SU-DHL-6 (cell line): ENCODE measurements at regions not wholly inside any gene's neighbourhood (a gene's known extent, or its start where the extent isn't known, plus 50 kb on each side); places are given as distances from the start of the nearest gene placed in this dataset.

Source experiments
- H2AFZ ChIP-seq: fragments of 200-600 bp; sonication (generic); 2 replicates; pipeline ENCODE4 v1.6.1; 2014; ENCODE audit warnings: low read depth, mild to moderate bottlenecking, moderate library complexity, mixed read lengths, antibody characterized with exemption, low read length; ENCODE audit not compliant: severe bottlenecking
- H3F3A ChIP-seq: fragments of 200-600 bp; shearing (Covaris generic); 2 replicates; pipeline ENCODE4 v1.6.0; 2016; ENCODE audit warnings: antibody characterized with exemption, mild to moderate bottlenecking; ENCODE audit not compliant: insufficient read depth
- H3K27ac ChIP-seq: fragments of 200-600 bp; sonication (generic); 2 replicates; pipeline ENCODE4 v1.5.1; 2016; ENCODE audit warnings: low read depth, mild to moderate bottlenecking, low read length, moderate library complexity, mixed read lengths
- H3K27me3 ChIP-seq: fragments of 200-600 bp; sonication (generic), shearing (Covaris generic); 2 replicates; pipeline ENCODE4 v1.6.0; 2014; ENCODE audit warnings: mild to moderate bottlenecking, low read length
- H3K36me3 ChIP-seq: fragments of 200-600 bp; sonication (generic); 2 replicates; pipeline ENCODE4 v1.6.1; 2014; ENCODE audit warnings: mild to moderate bottlenecking, low read length, mixed read lengths
- H3K4me2 ChIP-seq: fragments of 300-600, 200-600 bp; shearing (Covaris generic), sonication (generic); 2 replicates; pipeline ENCODE4 v1.6.0; 2014; ENCODE audit warnings: low read length, low read depth, mild to moderate bottlenecking; ENCODE audit not compliant: poor library complexity, severe bottlenecking
- H3K4me3 ChIP-seq: fragments of 200-600 bp; sonication (generic); 2 replicates; pipeline ENCODE4 v1.5.1; 2014; ENCODE audit warnings: antibody characterized with exemption, low read length, mild to moderate bottlenecking, mixed read lengths; ENCODE audit not compliant: insufficient read depth, poor library complexity, severe bottlenecking
- H3K79me2 ChIP-seq: fragments of 200-600 bp; sonication (generic); 2 replicates; pipeline ENCODE4 v1.6.1; 2014; ENCODE audit warnings: mild to moderate bottlenecking, low read length, moderate library complexity; ENCODE audit not compliant: insufficient read depth
- H3K9ac ChIP-seq: fragments of 200-600 bp; sonication (generic); 2 replicates; pipeline ENCODE4 v1.7.0; 2014; ENCODE audit warnings: mild to moderate bottlenecking, low read length
- H3K9me2 ChIP-seq: fragments of 200-600 bp; sonication (generic); replicated peaks from 2 replicates; pipeline ENCODE4 v1.6.1; 2014; ENCODE audit warnings: low read length; ENCODE audit not compliant: insufficient read depth
- H3K9me3 ChIP-seq: fragments of 200-600 bp; sonication (generic); 2 replicates; pipeline ENCODE4 v1.6.1; 2014; ENCODE audit warnings: low read length, mixed read lengths; ENCODE audit not compliant: insufficient read depth
- H4K20me1 ChIP-seq: fragments of 200-600 bp; sonication (generic); 2 replicates; pipeline ENCODE4 v1.6.1; 2014; ENCODE audit warnings: low read depth, mild to moderate bottlenecking, antibody characterized with exemption, low read length, moderate library complexity, mixed read lengths
- CTCF ChIP-seq: fragments of 200-600 bp; sonication (generic); IDR thresholded peaks from one replicate; pipeline ENCODE4 v1.5.1; 2017; ENCODE audit warnings: antibody characterized with exemption, mild to moderate bottlenecking, low read length, moderate library complexity; ENCODE audit not compliant: insufficient read depth, poor library complexity, severe bottlenecking
- EZH2phosphoT487 ChIP-seq: fragments of 200-600 bp; sonication (generic), shearing (Covaris generic); conservative IDR thresholded peaks from 2 replicates; pipeline ENCODE4 v1.6.1; 2018; ENCODE audit warnings: mild to moderate bottlenecking, antibody characterized with exemption, low read length, moderate library complexity, mixed read lengths

GRCh38 chr5:93120771-93121170 lies 460.2 kb downstream of the NR2F1-AS1 start:
- H3K9ac ChIP-seq = no peak overlapping the region
- no peaks in the 10 kb centered on the region for H3K9me3 ChIP-seq
- H3K36me3 ChIP-seq = no peaks in the 10 kb centered on the region
- no peaks in the 10 kb centered on the region for H3K9me2 ChIP-seq
- H2AFZ ChIP-seq = no peak overlapping the region
- H3K79me2 ChIP-seq = no peaks in the 10 kb centered on the region
- H3K27me3 ChIP-seq = no peaks in the 10 kb centered on the region; the same call in 1 of the 2 replicates
- no peak overlapping the region for H3K27ac ChIP-seq
- no peaks in the 10 kb centered on the region for H4K20me1 ChIP-seq
- TF ChIP-seq EZH2phosphoT487 (no peak), CTCF (no peak)
- no peak overlapping the region for H3K4me3 ChIP-seq
- H3K4me2 ChIP-seq = no peak overlapping the region
- H3F3A ChIP-seq = no peaks in the 10 kb centered on the region

GRCh38 chr5:93120051-93120450 lies 461.0 kb downstream of the NR2F1-AS1 start:
- Histone ChIP-seq H4K20me1 (no peaks in the 10 kb centered on the region), H3K4me2 (no peak overlapping the region), H3K9me3 (no peaks in the 10 kb centered on the region), H3K36me3 (no peaks in the 10 kb centered on the region), H3K9ac (no peak overlapping the region), H3K9me2 (no peaks in the 10 kb centered on the region), H3K27ac (no peak overlapping the region), H3K79me2 (no peaks in the 10 kb centered on the region), H3F3A (no peaks in the 10 kb centered on the region), H3K27me3 (no peaks in the 10 kb centered on the region; the same call in 1 of the 2 replicates), H2AFZ (no peak overlapping the region), H3K4me3 (no peak overlapping the region)
- TF ChIP-seq CTCF = no peak
- no peak for TF ChIP-seq EZH2phosphoT487

- Histone ChIP-seq H3K9ac (no peak overlapping the region), H4K20me1 (no peaks in the 10 kb centered on the region), H3K4me3 (no peak overlapping the region), H3K36me3 (no peaks in the 10 kb centered on the region), H3K9me2 (no peaks in the 10 kb centered on the region), H3F3A (no peaks in the 10 kb centered on the region), H3K27me3 (no peaks in the 10 kb centered on the region; the same call in 1 of the 2 replicates), H2AFZ (no peak overlapping the region), H3K9me3 (no peaks in the 10 kb centered on the region), H3K4me2 (no peak overlapping the region), H3K27ac (no peak overlapping the region), H3K79me2 (no peaks in the 10 kb centered on the region)
- TF ChIP-seq EZH2phosphoT487 (no peak), CTCF (no peak)
These were observed 463.1 kb downstream of the NR2F1-AS1 start for GRCh38 chr5:93117751-93118531.
